ENCODE measurements at regions not wholly inside any gene's neighbourhood (a gene's known extent, or its start where the extent isn't known, plus 50 kb on each side); places are given as distances from the start of the nearest gene placed in this dataset.
"Not testable (repeated sequence)": the region's sequence is repeated elsewhere in the genome, so short reads cannot be mapped to it uniquely, and the experiment has no call there.

DNA sequence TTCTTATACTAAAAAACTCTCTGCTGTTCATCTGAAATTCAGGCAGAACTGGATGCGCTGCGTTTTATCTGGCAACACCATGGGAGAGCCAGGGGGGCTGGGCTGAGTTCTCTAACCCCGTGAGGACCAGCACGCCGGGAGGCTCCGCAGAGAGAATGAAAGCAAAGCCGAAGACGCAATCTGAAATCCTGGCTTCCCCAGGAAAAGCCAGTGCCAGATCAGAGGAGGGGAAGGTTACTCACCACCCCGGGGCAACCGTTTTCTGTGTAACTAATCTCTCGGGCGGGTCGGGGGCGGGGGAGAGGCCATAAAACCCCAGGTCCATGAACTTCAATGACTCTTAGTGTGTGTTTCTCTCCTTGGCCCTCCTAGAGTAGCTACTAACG is 99.4 kb downstream of the SHANK2 start:
- DNase-seq (ENCODE audit: low read depth), result peak; percentile 21

DNA sequence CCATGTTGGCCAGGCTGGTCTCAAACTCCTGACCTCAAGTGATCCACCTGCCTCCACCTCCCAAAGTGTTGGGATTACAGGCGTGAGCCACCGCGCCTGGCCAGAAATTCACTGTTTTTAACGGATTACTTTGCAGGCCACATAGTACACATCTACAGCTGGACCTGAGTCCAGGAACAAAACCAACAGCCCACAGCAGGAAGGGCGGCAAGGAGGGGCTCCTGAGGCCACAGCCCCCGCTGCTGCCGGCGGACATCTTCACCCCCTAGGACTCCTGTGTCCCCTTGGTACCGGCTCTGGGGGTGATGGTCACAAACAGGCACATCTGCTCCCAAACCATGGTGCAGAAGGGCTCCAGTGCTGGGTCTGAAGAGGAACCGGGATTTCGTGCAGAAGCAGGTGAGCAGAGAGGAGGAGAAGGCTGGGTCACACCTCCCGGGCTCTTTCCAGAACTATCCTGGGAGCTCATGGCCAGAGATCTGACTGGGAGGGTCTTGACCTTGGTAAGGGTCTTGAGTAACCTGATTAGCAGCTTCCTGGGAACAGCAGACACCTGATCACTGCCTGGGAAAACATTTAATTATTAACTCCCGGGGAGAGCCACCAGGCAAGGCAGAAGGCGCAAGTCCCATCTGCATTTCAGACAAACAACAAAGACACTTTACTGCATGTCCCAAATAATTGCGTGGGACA is 99.9 kb downstream of the SHANK2 start:
- DNase-seq (ENCODE audit: low read depth), result not testable (repeated sequence)

DNA sequence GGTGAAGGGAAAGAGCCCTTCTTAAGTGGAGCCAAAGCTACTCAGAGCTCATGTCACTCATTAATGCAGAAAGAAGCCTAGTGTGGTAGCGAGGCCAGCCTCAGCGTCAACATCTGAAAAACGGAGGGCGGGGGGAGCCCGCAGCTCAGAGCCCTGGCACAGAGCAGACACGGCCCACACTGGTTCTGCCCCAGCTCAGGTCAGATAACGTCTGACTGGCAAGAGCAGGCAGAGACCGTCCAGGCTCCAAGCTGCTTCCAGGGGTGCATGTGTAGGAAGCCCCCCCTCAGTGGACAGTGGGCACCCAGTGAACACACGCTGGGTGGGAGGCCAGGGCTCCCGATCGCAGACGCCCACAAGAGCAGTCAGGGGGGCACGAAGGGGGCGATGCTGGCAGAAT is 100.8 kb downstream of the SHANK2 start:
- DNase-seq (ENCODE audit: low read depth), result no peak

- DNase-seq (ENCODE audit: low read depth), result no peak
Observed at GRCh38 chr11:71150859-71151258, 101.5 kb downstream of the SHANK2 start.

DNA sequence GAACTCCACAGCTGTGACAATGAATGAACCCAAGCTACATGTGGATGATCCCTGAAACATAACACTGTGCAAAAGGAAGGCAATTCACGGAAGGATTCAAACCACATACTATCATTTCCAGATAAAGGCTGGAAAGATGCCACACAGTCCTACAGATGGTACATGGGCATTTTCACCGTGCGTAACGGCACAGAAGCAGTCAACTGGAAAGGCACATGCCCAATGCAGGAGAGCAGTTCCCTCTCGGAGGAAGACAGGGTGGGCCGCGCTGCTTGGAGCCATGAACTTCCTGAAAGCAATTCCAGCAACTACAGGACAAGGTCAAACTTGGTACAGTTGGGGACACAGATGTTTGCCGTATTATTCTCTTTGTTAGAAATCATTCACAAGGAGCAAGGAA is 103.7 kb downstream of the SHANK2 start:
- no peak for DNase-seq (ENCODE audit: low read depth)

GRCh38 chr11:71147331-71147730 is 105.0 kb downstream of the SHANK2 start:
- DNase-seq (ENCODE audit: low read depth), result no peak

DNA sequence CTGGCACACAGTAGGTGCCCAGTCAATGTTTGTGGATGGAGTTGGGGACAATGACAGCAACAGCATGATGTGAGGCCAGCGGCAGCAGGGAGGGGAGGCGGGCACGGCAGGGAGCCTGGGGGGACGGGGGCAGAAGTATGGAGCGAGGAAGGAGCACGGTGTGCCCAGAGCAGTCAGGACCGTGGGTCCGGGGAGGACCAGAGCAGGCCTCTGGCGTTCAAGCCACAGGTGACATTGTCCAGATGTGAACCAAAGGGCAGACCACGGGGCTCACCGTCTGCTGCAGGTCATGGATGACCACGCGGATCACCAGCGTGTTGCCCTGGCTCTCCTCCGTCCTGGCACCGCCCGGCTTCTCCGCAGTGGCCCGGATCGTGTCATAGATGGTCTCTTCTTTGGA is 105.5 kb downstream of the SHANK2 start:
- DNase-seq (ENCODE audit: low read depth), result no peak

DNA sequence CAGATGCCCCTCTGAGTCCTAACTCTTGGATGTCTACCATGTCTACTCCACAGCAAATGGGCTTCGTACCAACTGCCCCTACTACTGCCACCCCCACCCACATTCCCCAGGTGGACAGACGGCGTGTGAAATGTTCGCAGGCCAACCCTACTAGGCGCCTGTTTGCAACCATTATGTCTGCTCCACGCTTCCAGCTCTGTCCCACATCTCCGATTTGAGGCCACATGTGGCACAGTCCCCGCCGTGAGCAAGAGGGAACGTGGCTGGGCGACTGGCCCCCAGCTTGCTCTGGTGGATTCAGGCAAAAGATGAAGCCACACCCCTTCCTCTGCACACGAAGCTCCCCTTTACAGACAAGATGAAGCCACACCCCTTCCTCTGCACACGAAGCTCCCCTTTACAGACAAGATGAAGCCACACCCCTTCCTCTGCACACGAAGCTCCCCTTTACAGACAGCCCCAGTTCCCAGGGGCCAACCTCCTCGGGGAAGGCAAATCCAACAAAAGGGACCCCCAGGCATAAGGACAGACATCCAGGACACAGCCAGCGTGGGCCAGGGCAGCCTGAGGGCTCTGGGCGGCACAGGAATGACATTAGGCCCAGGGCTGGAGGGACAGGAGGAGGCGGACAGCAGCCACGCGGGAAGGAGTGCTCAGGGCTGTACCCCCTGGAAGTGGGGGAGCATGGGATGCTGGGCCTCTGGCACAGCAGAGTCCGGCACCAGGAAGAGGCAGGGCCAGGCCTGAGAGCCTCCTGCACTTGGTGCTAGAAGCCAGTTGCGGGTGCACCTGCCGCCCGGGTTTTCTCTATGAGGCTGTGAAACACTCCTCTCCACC is 106.2 kb downstream of the SHANK2 start:
- no peak for DNase-seq (ENCODE audit: low read depth)

DNA sequence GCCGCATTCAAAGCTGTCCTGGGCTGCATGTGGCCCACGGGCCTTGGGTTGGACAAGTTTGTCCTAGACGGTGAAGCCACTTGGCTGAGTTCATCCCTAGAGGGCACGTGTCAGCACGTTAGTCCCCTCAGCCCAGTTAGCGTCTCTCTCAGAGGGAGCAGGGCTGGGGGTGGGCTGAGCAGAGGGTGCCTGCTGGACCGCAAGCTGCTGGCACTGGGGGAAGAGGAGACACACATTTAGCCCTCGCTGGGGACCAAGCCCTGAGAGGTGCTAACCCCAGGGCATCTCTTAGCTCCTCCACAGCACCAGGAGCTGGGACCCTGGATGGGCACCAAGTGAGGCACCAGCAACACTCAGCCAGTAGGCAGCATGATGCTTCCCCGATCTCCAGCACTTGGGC is 107.0 kb downstream of the SHANK2 start:
- DNase-seq (ENCODE audit: low read depth), result no peak

DNA sequence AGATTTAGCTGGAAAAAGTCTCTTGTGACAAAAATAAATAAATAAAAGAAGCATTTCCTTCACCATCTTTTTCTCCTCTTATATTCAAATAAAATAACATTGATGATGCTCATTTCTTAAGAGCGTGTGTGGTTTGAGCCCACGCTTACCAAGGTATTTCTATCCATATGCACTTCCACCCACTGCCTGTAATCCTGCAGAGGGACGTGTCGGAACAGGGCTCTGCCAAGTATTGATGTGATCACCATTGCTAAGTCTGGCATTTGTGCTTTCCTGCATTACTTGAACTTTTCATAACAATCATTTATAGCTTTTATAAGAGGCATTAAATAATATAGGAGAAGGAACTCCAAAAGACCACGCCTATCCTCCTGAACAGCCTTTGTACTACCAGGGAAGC is 107.6 kb downstream of the SHANK2 start:
- DNase-seq (ENCODE audit: low read depth), result no peak

- no peak for DNase-seq (ENCODE audit: low read depth)
Observed at GRCh38 chr11:71144010-71144409, 108.4 kb downstream of the SHANK2 start.

GRCh38 chr11:71140206-71140919 is 112.0 kb downstream of the SHANK2 start:
- DNase-seq (ENCODE audit: low read depth), result no peak

GRCh38 chr11:71139516-71140205 is 112.7 kb downstream of the SHANK2 start:
- peak; percentile 16 for DNase-seq (ENCODE audit: low read depth)

DNA sequence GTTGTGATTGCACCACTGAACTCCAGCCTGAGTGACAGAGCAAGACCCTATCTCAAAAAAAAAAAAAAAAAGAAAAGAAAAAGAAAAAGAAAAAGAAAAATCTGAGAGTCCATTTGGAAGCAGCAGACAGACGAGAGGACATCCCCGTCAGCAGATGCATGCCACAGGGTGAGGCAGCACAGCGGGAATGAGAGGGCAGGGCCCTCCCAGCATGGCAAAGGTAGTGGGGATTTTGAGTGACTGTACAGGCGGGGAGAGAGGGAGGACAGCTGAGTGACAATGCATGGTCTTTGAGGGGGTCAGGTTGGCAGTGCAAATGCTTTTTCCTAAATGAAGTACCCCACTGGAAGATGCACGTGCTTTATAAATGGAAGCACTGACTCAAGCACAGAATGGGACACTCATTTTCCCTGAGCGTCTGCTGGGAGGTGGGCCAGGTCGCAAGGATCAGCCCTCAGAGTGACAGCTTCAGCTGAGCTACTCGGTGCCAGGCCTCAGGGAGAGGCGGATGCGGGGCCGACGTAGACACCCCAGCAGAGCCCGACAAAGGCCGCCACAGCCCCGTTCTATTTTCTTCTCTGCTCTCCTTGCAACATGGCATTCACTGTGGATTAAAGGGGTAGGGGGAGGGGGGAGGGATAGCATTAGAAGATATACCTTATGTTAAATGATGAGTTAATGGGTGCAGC is 113.5 kb downstream of the SHANK2 start:
- DNase-seq (ENCODE audit: low read depth), result no peak

- no peak for DNase-seq (ENCODE audit: low read depth)
Observed at GRCh38 chr11:71137376-71137775, 115.0 kb downstream of the SHANK2 start.

- no peak for DNase-seq (ENCODE audit: low read depth)
Observed at GRCh38 chr11:71136095-71136845, 116.1 kb downstream of the SHANK2 start.

- DNase-seq (ENCODE audit: low read depth), result no peak
Observed at GRCh38 chr11:71135112-71135511, 117.3 kb downstream of the SHANK2 start.

- DNase-seq (ENCODE audit: low read depth), result no peak
Observed at GRCh38 chr11:71133946-71134345, 118.4 kb downstream of the SHANK2 start.

DNA sequence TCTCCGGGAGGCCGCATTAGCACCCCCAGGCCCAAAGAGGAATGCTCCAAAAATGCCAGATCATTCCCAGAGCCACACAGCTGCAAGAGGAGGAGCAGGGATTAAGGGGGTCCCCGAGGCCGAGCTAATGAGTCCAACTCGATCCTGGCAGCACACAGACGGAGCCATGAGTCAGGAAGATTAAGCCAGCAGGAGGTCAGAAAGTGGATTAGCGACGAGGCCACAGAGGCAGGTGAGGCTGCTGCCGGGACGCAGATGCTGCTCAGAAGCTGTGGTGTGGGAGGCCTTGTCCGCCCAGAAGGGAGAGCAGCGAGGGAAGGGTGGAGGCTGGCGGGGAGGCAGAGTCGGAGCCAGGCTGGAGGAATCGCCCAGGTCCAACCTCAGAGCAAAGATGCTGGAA is 120.5 kb downstream of the SHANK2 start:
- no peak for DNase-seq (ENCODE audit: low read depth)

DNA sequence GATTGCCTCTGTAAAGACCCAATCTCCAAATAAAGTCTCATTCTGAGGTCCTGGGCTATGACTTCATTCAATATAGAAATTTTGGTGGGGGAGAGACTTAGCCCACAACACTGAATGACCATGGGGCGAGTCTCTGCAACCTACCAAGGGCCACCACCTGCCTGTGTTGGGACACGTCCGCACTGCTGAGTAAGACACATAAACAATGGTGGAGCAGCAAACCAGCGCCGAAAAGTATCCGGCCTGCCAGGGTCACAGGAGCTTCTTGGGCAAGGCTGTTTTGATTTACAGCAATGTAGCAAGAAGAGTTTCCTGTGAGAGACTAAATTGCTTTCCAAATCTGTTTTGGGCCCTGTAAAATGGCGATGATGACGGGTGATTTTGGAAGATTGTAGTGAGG is 122.3 kb downstream of the SHANK2 start:
- no peak for DNase-seq (ENCODE audit: low read depth)

DNA sequence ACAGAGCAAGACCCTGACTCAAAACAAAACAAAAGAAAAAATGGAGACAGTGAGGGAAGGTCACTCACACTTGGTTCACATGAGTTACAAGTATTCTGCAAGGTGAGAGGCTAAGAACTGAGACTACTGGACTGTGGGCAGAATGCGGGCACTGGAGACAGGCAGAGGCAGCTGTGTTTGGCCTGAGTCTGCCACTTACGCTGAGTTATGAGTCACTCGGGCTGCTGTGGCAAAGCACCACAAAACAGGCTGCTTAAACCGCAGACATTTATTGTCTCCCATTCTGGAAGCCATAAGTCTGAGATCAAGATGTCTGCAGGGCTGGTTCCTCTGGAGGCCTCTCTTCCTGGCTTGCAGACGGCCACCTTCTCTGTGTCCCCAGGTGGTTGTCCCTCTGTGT is 122.8 kb downstream of the SHANK2 start:
- DNase-seq (ENCODE audit: low read depth), result peak; percentile 19
